Ovary (tissue), 7 donors: ENCODE measurements at regions not wholly inside any gene's neighbourhood (a gene's known extent, or its start where the extent isn't known, plus 50 kb on each side); places are given as distances from the start of the nearest gene placed in this dataset.

Experiments
- DNase-seq, 5 donors: peaks; one replicate each; pipeline ENCODE4 v3.0.0-alpha.2; 2019 to 2020
- H3K27ac ChIP-seq, 2 donors: fragments of 200-600 bp; one replicate each; pipeline versions ENCODE4 v1.5.1 to v1.8.0; 2019 to 2022
- H3K27me3 ChIP-seq: fragments of 200-600 bp; one replicate; pipeline ENCODE4 v1.8.0; 2022
- H3K36me3 ChIP-seq: fragments of 200-600 bp; sonication (generic); one replicate; pipeline ENCODE4 v1.5.1; 2019
- H3K4me1 ChIP-seq: one replicate; pipeline ENCODE4 v1.8.1; 2013; ENCODE audit warnings: mild to moderate bottlenecking, moderate library complexity; ENCODE audit not compliant: insufficient read depth
- H3K4me3 ChIP-seq: fragments of 200-600 bp; sonication (generic); one replicate; pipeline ENCODE4 v1.5.1; 2017
- H3K9me3 ChIP-seq, 2 donors: fragments of 200-600 bp in 1 of 2; sonication (generic) in 1 of 2; one replicate each; pipeline versions ENCODE4 v1.5.1 to v1.8.1; 2013 to 2019; ENCODE audit warnings: mild to moderate bottlenecking in 1 of 2, moderate library complexity in 1 of 2
- EP300 ChIP-seq: sonication (generic); formaldehyde crosslinking; IDR thresholded peaks from one replicate; pipeline ENCODE4 v1.6.1; 2017; ENCODE audit warnings: antibody characterized with exemption
- POLR2A ChIP-seq: fragments of 450-650 bp; IDR thresholded peaks from one replicate; pipeline ENCODE4 v1.6.1; 2017; ENCODE audit warnings: antibody characterized with exemption, mild to moderate bottlenecking, moderate library complexity
- WGBS, 3 donors: extraction: QIAGEN DNeasy Blood & Tissue Kit in 1 of 3; methylation state at CpG; one replicate each; pipeline versions ENCODE4 v1.1.5 to v1.1.7; 2013 to 2017; 5-methylcytosine and 5-hydroxymethylcytosine counted together
- intact Hi-C, 4 donors: fragments of 100-400 bp; cut with DNase I; formaldehyde crosslinking; loops; one replicate each; pipeline versions ENCODE4 v1.11.0 to v1.15.1; 2022 to 2023
- TF ChIP-seq, protein P1 (sequence below), 3 donors: fragments of 450-650 bp in 2 of 3; fragments of 200-600 bp in 1 of 3; IDR thresholded peaks; one replicate each; pipeline versions ENCODE4 v1.5.1 to v1.8.0; 2016 to 2022; ENCODE audit warnings: antibody characterized with exemption in 3 of 3, mild to moderate bottlenecking in 1 of 3
- donor health status: DM: no; HTN: no; CAD: no; lungs with moderate emphysema.
- donor health status: DM: no; HTN: no; CAD: no.
- donor health status: Bipolar disorder and iron deficiency.
- donor health status: DM: no; HTN: no; CAD: no.
- donor health status: DM: yes; HTN: yes; CAD: no.

GRCh38 chr3:113103588-113103987, 107.8 kb upstream of the BOC start:
- no peaks in the 10 kb centered on the region for H3K36me3 ChIP-seq
- H3K4me1 ChIP-seq = peaks cover 1% of the 10 kb centered on the region
- no peak overlapping the region for H3K27ac ChIP-seq
- DNase-seq = no peak
- WGBS, 3 donors = 83 to 91% (median 88%) methylated on average over 2 of the region's 2 CpGs
- H3K9me3 ChIP-seq = no peaks in the 10 kb centered on the region
- intact Hi-C loops = no loop called here
- no peak overlapping the region for H3K4me3 ChIP-seq
- TF ChIP-seq EP300 (no peak), POLR2A (no peak)
- TF ChIP-seq, protein P1, sequence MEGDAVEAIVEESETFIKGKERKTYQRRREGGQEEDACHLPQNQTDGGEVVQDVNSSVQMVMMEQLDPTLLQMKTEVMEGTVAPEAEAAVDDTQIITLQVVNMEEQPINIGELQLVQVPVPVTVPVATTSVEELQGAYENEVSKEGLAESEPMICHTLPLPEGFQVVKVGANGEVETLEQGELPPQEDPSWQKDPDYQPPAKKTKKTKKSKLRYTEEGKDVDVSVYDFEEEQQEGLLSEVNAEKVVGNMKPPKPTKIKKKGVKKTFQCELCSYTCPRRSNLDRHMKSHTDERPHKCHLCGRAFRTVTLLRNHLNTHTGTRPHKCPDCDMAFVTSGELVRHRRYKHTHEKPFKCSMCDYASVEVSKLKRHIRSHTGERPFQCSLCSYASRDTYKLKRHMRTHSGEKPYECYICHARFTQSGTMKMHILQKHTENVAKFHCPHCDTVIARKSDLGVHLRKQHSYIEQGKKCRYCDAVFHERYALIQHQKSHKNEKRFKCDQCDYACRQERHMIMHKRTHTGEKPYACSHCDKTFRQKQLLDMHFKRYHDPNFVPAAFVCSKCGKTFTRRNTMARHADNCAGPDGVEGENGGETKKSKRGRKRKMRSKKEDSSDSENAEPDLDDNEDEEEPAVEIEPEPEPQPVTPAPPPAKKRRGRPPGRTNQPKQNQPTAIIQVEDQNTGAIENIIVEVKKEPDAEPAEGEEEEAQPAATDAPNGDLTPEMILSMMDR (IDR thresholded peaks at IDR 0.05) = no peak
- no peaks in the 10 kb centered on the region for H3K27me3 ChIP-seq

DNA sequence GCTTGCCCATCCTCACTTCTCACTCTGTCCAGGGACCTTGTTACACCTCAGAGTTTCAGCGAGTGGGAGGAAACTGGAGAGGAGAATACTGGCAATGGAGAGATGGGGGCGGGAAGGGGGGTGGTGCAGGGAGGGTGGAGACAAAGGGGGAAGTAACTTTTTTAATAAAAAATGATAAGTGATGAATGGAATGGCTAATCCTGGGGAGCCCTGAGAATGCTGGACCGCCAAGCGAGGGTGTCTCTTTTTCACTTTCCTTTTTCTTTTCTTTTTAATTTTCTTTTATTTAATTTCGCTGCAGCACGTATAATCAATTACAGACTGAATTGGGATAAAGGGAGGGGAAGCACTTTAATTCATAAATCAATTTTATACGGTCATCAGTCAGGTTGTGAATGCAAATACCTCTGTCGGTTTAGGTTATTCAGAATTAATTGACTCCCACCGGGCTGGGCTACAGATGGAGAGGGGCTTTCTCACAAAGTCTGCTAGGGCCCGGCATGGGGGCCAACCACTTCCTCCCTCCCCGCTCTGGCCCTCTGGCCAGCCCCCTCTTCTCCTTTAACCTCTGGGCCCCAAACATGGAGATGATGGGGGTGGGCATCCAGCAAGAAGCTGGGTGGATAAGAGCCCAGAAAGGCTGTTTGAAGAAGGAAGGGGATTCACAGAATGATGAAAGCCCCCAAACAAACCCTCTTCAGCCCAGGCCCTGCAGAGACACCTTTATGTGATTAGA, 106.8 kb upstream of the BOC start:
- no peak overlapping the region for H3K4me3 ChIP-seq
- no peak overlapping the region for H3K27ac ChIP-seq
- no peak for DNase-seq
- intact Hi-C loops = no loop called here
- H3K4me1 ChIP-seq = peaks cover 3% of the 10 kb centered on the region
- H3K9me3 ChIP-seq = no peaks in the 10 kb centered on the region
- no peaks in the 10 kb centered on the region for H3K36me3 ChIP-seq
- WGBS, 3 donors = 72 to 84% (median 79%) methylated on average over 11 of the region's 11 CpGs
- TF ChIP-seq EP300 = no peak
- TF ChIP-seq, protein P1 (IDR thresholded peaks at IDR 0.05) = no peak
- no peak for TF ChIP-seq POLR2A
- no peaks in the 10 kb centered on the region for H3K27me3 ChIP-seq

DNA sequence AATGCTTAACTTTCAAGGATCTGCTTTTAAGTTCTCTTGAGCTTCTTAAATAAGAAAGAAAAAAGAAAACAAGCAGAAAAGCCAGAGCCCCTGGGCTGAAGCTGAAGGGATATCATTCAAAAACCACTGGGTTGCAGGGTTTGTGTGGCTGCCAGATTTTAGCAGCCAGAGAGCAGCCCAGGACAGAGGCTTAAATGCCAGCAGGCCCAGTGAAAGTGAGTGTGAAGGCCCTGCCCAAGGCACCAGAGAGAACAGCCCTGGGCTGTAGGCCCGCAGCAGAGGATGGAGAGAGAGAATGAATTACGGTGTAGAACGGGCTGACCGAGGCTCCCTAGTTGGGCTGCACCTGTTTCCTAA, 106.3 kb upstream of the BOC start:
- no peaks in the 10 kb centered on the region for H3K27me3 ChIP-seq
- 52 to 79% (median 61%) methylated on average over 4 of the region's 4 CpGs for WGBS, 3 donors
- peak in 1 of 5 donors; percentile 29 for DNase-seq
- no peak overlapping the region for H3K27ac ChIP-seq
- no peaks in the 10 kb centered on the region for H3K9me3 ChIP-seq
- H3K4me1 ChIP-seq = peaks cover 5% of the 10 kb centered on the region
- TF ChIP-seq, protein P1 (IDR thresholded peaks at IDR 0.05) = no peak
- TF ChIP-seq POLR2A (no peak), EP300 (no peak)
- H3K36me3 ChIP-seq = no peaks in the 10 kb centered on the region
- intact Hi-C loops = no loop called here
- H3K4me3 ChIP-seq = no peak overlapping the region

DNA sequence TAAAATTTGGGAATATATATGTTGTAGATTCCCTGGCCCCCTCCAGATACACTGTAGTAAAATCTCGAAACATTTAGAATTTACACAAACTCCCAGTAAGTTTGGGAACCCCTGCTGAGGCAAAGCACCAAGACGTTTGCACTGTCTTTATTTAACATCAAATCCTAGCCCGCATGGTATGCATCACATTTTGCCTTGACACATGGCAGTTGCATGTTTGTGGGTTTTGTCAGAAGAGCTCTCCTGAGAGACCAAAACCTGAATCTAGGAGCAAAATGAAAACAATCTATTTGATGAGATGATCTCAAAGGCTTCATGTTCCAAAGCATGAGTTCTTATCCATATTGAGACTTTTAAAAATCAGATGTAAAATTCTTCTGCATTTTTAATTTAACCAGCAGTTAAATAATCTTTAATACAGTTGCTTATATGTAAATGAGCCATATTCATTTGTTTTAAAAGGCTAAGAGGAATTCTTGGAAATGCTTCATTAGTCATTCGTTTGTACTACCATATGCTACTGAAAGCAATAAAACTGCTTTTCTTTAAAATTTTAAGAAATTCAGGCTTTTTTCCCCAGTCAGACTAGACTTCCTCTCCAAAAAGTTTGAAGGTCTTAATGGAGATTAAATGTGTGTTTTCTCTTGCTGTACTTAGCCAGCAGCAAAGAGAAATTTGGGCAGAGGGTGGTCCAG, 105.2 kb upstream of the BOC start:
- Histone ChIP-seq H3K4me1 (peaks cover 9% of the 10 kb centered on the region), H3K36me3 (no peaks in the 10 kb centered on the region), H3K27me3 (no peaks in the 10 kb centered on the region), H3K27ac (no peak overlapping the region), H3K9me3 (no peaks in the 10 kb centered on the region), H3K4me3 (no peak overlapping the region)
- 73 to 84% (median 74%) methylated on average over 4 of the region's 4 CpGs for WGBS, 3 donors
- no peak for TF ChIP-seq POLR2A
- TF ChIP-seq, protein P1 (IDR thresholded peaks at IDR 0.05) = no peak
- TF ChIP-seq EP300 = no peak
- no peak for DNase-seq
- intact Hi-C loops = no loop called here
